WERI-Rb-1 (cell line): ENCODE measurements at regions not wholly inside any gene's neighbourhood (a gene's known extent, or its start where the extent isn't known, plus 50 kb on each side); places are given as distances from the start of the nearest gene placed in this dataset.

Experiments
- DNase-seq: peaks from one replicate; pipeline ENCODE4 v3.0.0-alpha.2; 2020
- H3K27ac ChIP-seq: fragments of 250-450 bp; sonication (Bioruptor Pico); 2 replicates; pipeline ENCODE4 v1.5.1; 2020; ENCODE audit warnings: mild to moderate bottlenecking, moderate library complexity
- H3K27me3 ChIP-seq: fragments of 250-450 bp; sonication (Bioruptor Pico); 2 replicates; pipeline ENCODE4 v1.5.1; 2021; ENCODE audit warnings: mild to moderate bottlenecking, low read depth, moderate library complexity; ENCODE audit not compliant: insufficient read depth, severe bottlenecking
- H3K36me3 ChIP-seq: fragments of 250-450 bp; sonication (Bioruptor Pico); 2 replicates; pipeline ENCODE4 v1.5.1; 2020; ENCODE audit warnings: mild to moderate bottlenecking, moderate library complexity
- H3K4me3 ChIP-seq: 2 replicates; pipeline ENCODE4 v1.5.1; 2011; ENCODE audit warnings: low read depth, mild to moderate bottlenecking, control low read depth, low read length
- H3K9me3 ChIP-seq: fragments of 250-450 bp; sonication (Bioruptor Pico); 2 replicates; pipeline ENCODE4 v1.5.1; 2021; ENCODE audit warnings: mild to moderate bottlenecking, moderate library complexity; ENCODE audit not compliant: severe bottlenecking
- TF ChIP-seq, protein P1 (sequence below): IDR thresholded peaks from 2 replicates; pipeline ENCODE4 v1.5.1; 2011; ENCODE audit warnings: low read depth, mild to moderate bottlenecking, control low read depth, inconsistent platforms, low read length

GRCh38 chr6:164108092-164108491, 693.6 kb downstream of the QKI start:
- Histone ChIP-seq H3K4me3 (no peak overlapping the region), H3K27me3 (no peaks in the 10 kb centered on the region), H3K9me3 (no peaks in the 10 kb centered on the region), H3K27ac (no peak overlapping the region), H3K36me3 (no peaks in the 10 kb centered on the region)
- no peak for DNase-seq
- TF ChIP-seq, protein P1, sequence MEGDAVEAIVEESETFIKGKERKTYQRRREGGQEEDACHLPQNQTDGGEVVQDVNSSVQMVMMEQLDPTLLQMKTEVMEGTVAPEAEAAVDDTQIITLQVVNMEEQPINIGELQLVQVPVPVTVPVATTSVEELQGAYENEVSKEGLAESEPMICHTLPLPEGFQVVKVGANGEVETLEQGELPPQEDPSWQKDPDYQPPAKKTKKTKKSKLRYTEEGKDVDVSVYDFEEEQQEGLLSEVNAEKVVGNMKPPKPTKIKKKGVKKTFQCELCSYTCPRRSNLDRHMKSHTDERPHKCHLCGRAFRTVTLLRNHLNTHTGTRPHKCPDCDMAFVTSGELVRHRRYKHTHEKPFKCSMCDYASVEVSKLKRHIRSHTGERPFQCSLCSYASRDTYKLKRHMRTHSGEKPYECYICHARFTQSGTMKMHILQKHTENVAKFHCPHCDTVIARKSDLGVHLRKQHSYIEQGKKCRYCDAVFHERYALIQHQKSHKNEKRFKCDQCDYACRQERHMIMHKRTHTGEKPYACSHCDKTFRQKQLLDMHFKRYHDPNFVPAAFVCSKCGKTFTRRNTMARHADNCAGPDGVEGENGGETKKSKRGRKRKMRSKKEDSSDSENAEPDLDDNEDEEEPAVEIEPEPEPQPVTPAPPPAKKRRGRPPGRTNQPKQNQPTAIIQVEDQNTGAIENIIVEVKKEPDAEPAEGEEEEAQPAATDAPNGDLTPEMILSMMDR, result no peak

DNA sequence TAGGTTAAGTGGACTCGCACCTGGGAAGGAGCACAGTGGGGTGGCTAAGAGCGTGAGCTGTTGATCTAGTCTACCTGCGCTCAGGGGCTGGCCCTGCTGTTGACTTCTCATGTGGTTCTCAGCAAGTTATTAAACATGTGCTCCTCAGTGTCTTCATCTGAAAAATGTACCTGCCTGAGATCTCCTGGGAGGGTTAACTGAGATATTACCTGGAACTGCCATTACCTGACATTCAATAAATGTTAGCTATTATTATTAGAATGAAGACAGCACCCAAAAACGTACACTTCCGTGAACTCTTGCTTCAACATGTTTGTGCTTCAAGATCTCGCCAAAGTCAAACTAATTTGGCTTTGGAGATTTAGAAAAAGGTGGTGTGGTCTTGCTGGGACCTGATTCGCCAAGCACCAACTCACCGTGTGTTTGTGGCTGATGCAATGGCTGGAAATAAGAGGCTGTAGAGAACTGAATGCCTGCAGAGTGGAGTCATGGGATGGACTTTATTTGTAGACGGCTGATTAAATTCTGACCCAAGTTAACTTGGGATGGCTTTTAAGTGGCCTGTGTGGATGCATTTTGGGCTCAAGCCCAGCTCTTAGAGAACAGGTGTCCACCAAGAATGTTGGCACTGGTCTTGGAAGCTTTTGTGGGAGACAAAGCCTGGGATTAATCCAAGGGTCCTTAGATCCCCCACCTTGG, 692.9 kb downstream of the QKI start:
- Histone ChIP-seq H3K27ac (no peak overlapping the region), H3K27me3 (no peaks in the 10 kb centered on the region), H3K4me3 (no peak overlapping the region), H3K9me3 (no peaks in the 10 kb centered on the region), H3K36me3 (no peaks in the 10 kb centered on the region)
- DNase-seq, result no peak
- TF ChIP-seq, protein P1, result no peak

DNA sequence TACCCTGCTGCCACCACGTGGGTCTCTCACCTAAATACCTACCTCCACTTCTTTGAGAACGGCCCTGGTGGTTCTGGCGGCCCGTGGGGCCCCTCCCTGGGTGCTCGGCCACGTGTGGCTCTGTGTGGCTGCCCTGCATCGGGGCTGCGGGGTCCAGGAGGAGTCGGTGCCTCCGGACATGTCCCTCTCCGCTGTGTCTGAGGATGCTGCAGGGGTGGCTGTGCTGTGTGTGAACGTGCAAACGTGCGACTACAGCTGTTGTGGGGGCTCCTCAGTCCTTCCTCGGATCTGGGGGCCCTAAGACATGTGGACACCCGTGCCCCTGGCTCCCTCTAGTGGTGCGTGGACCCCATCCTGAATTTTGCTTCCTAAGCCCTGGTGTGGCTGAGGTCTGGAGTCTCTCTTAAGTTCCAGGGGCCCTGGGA, 691.8 kb downstream of the QKI start:
- Histone ChIP-seq H3K27me3 (no peaks in the 10 kb centered on the region), H3K27ac (no peak overlapping the region), H3K36me3 (no peaks in the 10 kb centered on the region), H3K4me3 (no peak overlapping the region), H3K9me3 (no peaks in the 10 kb centered on the region)
- peak; percentile 69 for DNase-seq
- TF ChIP-seq, protein P1, result peak; percentile 80

DNA sequence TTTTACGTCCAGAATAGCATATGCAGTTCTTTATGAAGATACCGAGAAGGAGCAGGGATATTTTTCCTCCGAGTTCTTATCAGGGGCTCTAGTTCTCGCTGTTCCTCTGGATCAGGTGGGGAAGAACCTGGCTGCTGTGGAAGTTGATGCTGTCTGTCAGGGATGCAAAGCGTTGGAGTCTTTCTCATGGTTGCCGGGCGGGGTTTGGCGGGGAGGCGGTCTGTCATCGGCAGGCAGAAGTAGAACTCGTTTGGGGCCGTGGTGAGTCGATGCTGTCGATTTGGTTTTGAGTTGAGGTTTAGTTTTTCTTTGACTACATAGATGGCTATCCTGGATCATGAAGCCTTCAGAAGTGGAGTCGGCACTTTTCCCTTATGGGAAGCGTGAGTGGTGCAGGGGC, 691.2 kb downstream of the QKI start:
- TF ChIP-seq, protein P1, result no peak
- DNase-seq, result no peak
- Histone ChIP-seq H3K27ac (no peak overlapping the region), H3K9me3 (no peaks in the 10 kb centered on the region), H3K4me3 (no peak overlapping the region), H3K36me3 (no peaks in the 10 kb centered on the region), H3K27me3 (no peaks in the 10 kb centered on the region)

- DNase-seq, result peak; percentile 62
- Histone ChIP-seq H3K36me3 (no peaks in the 10 kb centered on the region), H3K27ac (peak overlapping the region; percentile 57), H3K27me3 (no peaks in the 10 kb centered on the region), H3K4me3 (no peak overlapping the region), H3K9me3 (no peaks in the 10 kb centered on the region)
- TF ChIP-seq, protein P1, result no peak
Measured at GRCh38 chr6:164104432-164104831, 689.9 kb downstream of the QKI start.

- H3K9me3 ChIP-seq, result no peaks in the 10 kb centered on the region
- DNase-seq, result no peak
- no peak overlapping the region for H3K27ac ChIP-seq
- no peaks in the 10 kb centered on the region for H3K27me3 ChIP-seq
- no peak overlapping the region for H3K4me3 ChIP-seq
- TF ChIP-seq, protein P1, result no peak
- H3K36me3 ChIP-seq, result no peaks in the 10 kb centered on the region
Measured at GRCh38 chr6:164102693-164103092, 688.2 kb downstream of the QKI start.
